BLaER1 (cell line): ENCODE measurements at regions not wholly inside any gene's neighbourhood (a gene's known extent, or its start where the extent isn't known, plus 50 kb on each side); places are given as distances from the start of the nearest gene placed in this dataset.
"Not testable (repeated sequence)": the region's sequence is repeated elsewhere in the genome, so short reads cannot be mapped to it uniquely, and the experiment has no call there.

Experiments
- H3K27ac ChIP-seq: shearing (Covaris generic); formaldehyde crosslinking; 2 replicates; pipeline ENCODE4 v1.8.1; 2022
- H3K27me3 ChIP-seq: shearing (Covaris generic); formaldehyde crosslinking; 2 replicates; pipeline ENCODE4 v1.8.1; 2022
- H3K36me3 ChIP-seq: shearing (Covaris generic); formaldehyde crosslinking; 2 replicates; pipeline ENCODE4 v1.8.1; 2022
- H3K4me1 ChIP-seq: shearing (Covaris generic); formaldehyde crosslinking; 2 replicates; pipeline ENCODE4 v1.8.1; 2022
- H3K4me2 ChIP-seq: shearing (Covaris generic); formaldehyde crosslinking; 2 replicates; pipeline ENCODE4 v1.8.1; 2022
- H3K4me3 ChIP-seq: shearing (Covaris generic); formaldehyde crosslinking; 2 replicates; pipeline ENCODE4 v1.8.1; 2022
- H3K9ac ChIP-seq: shearing (Covaris generic); formaldehyde crosslinking; 2 replicates; pipeline ENCODE4 v1.8.1; 2022
- H3K9me3 ChIP-seq: shearing (Covaris generic); formaldehyde crosslinking; 2 replicates; pipeline ENCODE4 v1.8.1; 2022
- H4K20me1 ChIP-seq: shearing (Covaris generic); formaldehyde crosslinking; 2 replicates; pipeline ENCODE4 v1.8.1; 2022
- Cebpa-rat ChIP-seq: shearing (Covaris generic); IDR thresholded peaks from 2 replicates; pipeline ENCODE4 v1.8.1; 2022

DNA sequence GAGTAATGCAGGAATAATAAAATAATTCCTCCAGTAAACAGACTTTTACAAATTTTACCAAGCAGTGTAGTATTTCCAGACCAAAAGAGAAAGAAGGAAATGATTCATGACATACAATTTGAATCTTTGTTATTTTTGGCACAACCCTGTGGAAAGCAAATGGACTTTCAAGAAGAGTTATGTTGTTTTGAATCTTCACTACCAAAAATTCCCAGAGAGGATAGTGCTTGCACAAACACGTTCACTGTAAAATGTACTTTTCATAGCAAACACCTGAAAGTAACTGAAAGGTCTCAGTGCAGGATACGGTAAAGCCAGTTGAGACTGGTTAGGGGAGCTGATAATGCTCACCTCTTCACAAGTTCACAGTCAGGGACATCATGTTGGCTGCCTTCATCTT lies 107.1 kb downstream of the USP22 start:
- Histone ChIP-seq H3K4me3 (no peak overlapping the region), H3K4me2 (no peak overlapping the region), H3K27me3 (no peaks in the 10 kb centered on the region), H3K27ac (no peak overlapping the region), H4K20me1 (no peaks in the 10 kb centered on the region), H3K9ac (no peak overlapping the region), H3K36me3 (no peaks in the 10 kb centered on the region), H3K9me3 (no peaks in the 10 kb centered on the region), H3K4me1 (no peaks in the 10 kb centered on the region)
- TF ChIP-seq Cebpa-rat: no peak

DNA sequence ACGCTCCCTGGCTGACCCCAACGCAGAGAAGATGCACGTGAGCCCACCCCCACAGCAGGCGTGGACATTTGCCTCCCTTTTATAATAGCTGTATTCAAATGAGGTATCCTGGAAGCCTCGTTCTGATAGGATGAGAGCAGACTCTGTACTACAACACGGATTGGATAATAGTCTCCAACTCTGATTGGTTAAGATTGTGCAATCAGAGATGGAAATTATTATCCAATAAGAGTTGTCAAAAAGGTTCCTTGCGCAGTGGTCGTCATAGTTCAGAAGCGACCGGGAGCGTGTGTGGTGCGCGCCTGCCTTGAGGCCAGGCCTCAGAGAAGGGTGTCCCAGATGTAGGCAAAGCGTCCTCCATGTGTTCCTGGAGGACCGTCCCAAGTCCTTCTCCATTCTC lies 104.6 kb downstream of the USP22 start:
- TF ChIP-seq Cebpa-rat: peak; percentile 58; the same call in 1 of the 2 replicates
- no peak overlapping the region for H3K9ac ChIP-seq
- H3K4me2 ChIP-seq: no peak overlapping the region
- H3K27ac ChIP-seq: no peak overlapping the region
- no peaks in the 10 kb centered on the region for H3K36me3 ChIP-seq
- H3K4me3 ChIP-seq: no peak overlapping the region
- H4K20me1 ChIP-seq: no peaks in the 10 kb centered on the region
- H3K9me3 ChIP-seq: no peaks in the 10 kb centered on the region
- H3K4me1 ChIP-seq: no peaks in the 10 kb centered on the region
- H3K27me3 ChIP-seq: no peaks in the 10 kb centered on the region

DNA sequence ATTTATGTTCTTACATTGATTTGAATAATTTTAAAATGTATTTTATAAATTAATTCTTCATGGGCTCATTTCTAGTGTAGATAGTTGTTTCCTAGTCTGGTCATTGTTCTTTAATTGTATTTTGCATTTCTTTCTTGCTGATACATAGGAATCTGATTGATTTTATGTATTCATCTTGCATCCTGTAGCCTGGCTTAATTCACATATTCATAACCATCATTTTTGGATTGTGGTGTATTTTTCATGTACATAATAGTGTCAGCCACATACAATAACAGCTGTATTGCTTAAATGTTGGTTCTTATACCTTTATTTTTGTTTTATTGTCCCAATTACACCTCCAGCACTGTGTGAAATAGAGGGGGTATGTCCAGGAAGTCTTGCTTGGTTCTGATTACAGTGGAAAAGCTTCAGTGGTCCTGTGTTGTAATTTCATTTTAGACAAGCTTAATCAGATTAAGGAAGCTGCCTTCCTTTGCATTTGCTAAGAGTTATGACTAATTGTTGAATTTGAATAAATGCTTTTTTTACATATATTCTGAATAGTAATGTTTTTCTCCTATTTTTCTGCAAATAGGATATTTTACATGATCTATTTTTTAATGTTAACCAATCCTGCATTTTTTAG lies 103.7 kb downstream of the USP22 start:
- no peak for TF ChIP-seq Cebpa-rat
- H3K4me3 ChIP-seq: no peak overlapping the region
- H3K27ac ChIP-seq: no peak overlapping the region
- H3K4me2 ChIP-seq: no peak overlapping the region
- H4K20me1 ChIP-seq: no peaks in the 10 kb centered on the region
- no peak overlapping the region for H3K9ac ChIP-seq
- H3K4me1 ChIP-seq: no peaks in the 10 kb centered on the region
- no peaks in the 10 kb centered on the region for H3K36me3 ChIP-seq
- no peaks in the 10 kb centered on the region for H3K9me3 ChIP-seq
- no peaks in the 10 kb centered on the region for H3K27me3 ChIP-seq

DNA sequence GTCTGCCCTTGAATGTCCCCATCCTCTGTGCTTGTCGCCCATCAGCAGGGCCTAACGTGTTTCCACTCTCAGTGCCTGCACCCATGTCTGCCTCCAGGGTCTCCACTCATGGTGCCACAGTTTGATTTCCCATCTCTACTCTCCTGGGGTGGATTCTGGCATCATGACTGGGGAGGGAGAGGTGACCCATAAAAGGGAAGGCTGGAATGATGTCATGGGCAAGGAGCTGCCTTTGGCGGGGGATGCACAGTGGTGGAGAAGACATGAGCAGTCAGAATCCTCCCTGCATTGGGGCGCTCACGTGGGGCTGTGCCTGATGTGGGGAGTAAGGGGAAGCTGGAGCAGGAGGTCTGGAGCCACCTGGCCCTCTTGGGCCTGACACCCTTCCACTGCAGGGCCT lies 100.9 kb downstream of the USP22 start:
- no peak overlapping the region for H3K9ac ChIP-seq
- H3K4me2 ChIP-seq: no peak overlapping the region
- no peaks in the 10 kb centered on the region for H3K36me3 ChIP-seq
- no peak overlapping the region for H3K27ac ChIP-seq
- H3K4me3 ChIP-seq: no peak overlapping the region
- no peaks in the 10 kb centered on the region for H3K27me3 ChIP-seq
- H4K20me1 ChIP-seq: no peaks in the 10 kb centered on the region
- TF ChIP-seq Cebpa-rat: no peak
- no peaks in the 10 kb centered on the region for H3K9me3 ChIP-seq
- H3K4me1 ChIP-seq: no peaks in the 10 kb centered on the region

DNA sequence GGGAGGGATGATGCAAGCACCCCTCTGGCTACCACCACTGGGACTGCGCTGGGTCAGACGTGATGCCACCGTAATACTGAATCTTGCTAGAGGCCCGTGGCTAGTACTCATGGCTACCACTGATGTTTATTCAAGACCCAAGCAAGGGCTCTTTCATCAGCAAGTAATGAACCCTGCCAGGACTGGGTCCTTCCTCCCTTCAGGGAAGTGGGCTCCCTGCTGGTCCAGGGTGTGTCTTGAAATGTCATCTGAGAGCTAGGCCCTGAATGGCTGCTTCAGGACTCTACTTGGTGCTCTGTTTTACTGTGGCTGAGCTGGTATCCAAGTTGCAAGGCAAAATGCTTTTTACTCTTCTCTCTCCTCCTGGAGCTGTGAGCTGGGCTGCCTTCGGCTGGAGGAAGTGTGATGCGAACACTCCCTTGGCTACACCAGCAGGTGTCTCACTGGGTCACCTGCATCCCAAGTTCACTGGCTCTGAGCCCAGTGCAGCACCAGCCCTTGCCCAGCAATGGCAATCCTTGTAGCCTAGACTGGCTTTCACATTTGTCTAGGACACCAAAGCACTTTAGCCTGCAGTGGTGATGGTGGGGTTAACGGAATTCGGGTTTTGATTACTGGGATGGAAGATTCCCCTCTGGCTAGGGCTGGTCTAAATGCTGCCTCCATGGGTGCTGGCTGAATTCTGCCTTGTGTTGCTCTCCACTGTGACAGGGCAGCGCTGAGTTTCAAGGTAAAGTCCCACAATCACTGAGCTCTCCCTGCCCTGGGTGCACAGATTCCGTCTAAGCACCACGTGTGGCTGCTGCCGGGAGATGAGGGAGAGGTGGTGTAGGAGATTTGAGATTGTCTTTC lies 98.6 kb downstream of the USP22 start:
- Histone ChIP-seq H4K20me1 (no peaks in the 10 kb centered on the region), H3K36me3 (no peaks in the 10 kb centered on the region), H3K27ac (no peak overlapping the region), H3K4me1 (no peaks in the 10 kb centered on the region), H3K27me3 (no peaks in the 10 kb centered on the region), H3K4me2 (no peak overlapping the region), H3K4me3 (no peak overlapping the region), H3K9ac (no peak overlapping the region), H3K9me3 (no peaks in the 10 kb centered on the region)
- no peak for TF ChIP-seq Cebpa-rat

DNA sequence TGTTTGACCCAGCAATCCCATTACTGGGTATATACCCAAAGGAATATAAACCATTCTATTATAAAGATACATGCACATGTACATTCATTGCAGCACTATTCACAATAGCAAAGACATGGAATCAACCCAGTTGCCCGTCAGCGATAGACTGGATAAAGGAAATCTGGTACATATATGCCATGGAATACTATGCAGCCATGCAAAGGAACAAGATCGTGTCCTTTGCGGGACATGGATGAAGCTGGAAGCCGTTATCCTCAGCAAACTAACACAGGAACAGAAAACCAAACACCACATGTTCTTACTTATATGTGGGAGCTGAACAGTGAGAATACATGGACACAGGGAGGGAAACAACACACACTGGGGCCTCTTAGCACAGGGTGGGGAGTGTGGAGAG lies 95.1 kb downstream of the USP22 start:
- H3K4me2 ChIP-seq, H3K27me3 ChIP-seq, H3K27ac ChIP-seq, H3K4me1 ChIP-seq, H4K20me1 ChIP-seq, H3K36me3 ChIP-seq, H3K9ac ChIP-seq, H3K9me3 ChIP-seq, H3K4me3 ChIP-seq: not testable (repeated sequence)

DNA sequence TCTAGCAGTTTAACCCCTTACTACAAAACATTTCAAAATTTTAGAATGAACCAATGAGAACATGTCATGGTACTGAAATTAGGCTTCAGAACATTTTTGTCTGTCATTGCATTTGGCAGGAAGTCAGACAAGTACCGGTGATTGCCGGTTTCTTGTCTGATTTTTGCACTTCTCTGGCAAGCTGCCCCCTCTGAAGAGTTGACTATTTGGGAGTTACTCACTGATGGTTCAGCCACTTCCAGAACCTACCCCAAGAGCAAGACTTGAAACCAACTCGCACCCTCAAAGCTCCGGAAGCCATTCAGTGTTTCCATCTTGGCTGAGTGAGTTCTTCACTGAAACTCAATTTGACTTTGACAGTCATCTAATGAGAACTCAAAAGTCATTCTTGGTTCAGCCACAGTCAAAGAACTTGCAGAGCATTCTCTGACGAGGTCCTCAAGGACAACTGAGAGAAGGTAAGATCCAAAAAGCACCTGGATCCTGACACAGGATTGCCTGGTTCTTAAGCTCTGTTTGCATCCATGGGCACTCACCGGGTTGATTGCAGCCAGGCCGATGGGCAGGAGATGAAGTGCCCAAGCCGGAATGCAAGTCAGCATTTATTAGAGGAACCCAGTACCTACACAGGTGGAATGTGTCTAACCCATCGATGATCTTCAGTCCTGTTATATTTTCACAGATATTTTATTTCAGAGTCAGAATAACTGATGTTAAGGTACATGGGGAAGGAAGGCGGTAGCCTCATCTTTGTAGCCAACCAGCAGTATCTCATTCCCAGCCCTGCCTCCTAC lies 93.6 kb downstream of the USP22 start:
- H3K9me3 ChIP-seq: no peaks in the 10 kb centered on the region
- H3K4me1 ChIP-seq: no peaks in the 10 kb centered on the region
- H4K20me1 ChIP-seq: no peaks in the 10 kb centered on the region
- TF ChIP-seq Cebpa-rat: no peak
- no peak overlapping the region for H3K4me3 ChIP-seq
- H3K9ac ChIP-seq: no peak overlapping the region
- H3K36me3 ChIP-seq: no peaks in the 10 kb centered on the region
- H3K27ac ChIP-seq: no peak overlapping the region
- H3K4me2 ChIP-seq: no peak overlapping the region
- H3K27me3 ChIP-seq: no peaks in the 10 kb centered on the region
